ENCODE measurements at regions not wholly inside any gene's neighbourhood (a gene's known extent, or its start where the extent isn't known, plus 50 kb on each side); places are given as distances from the start of the nearest gene placed in this dataset.

DNA sequence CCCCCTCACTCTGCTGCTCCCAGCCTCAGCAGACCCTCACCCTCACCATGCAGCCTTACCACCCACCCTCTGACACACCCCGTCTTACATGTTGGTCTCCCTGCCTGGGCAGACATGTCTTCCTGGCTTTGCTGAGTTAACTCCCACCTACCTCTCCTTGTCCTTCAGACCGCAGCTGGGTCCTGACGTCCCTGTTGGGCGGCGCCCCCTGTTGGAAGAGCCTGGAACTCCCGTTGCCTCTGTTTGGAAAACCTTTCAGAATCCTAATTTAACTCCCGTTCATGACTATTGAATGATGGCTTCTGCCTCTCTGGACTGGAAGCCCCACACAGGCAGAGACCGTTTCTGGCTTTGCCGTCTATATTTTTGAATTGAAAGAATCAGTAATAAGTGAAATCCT, 245.1 kb downstream of the MYLK4 start:
- DNase-seq (ENCODE audit: low read depth in 4 of 4, low spot score in 1 of 4) = no peak

DNA sequence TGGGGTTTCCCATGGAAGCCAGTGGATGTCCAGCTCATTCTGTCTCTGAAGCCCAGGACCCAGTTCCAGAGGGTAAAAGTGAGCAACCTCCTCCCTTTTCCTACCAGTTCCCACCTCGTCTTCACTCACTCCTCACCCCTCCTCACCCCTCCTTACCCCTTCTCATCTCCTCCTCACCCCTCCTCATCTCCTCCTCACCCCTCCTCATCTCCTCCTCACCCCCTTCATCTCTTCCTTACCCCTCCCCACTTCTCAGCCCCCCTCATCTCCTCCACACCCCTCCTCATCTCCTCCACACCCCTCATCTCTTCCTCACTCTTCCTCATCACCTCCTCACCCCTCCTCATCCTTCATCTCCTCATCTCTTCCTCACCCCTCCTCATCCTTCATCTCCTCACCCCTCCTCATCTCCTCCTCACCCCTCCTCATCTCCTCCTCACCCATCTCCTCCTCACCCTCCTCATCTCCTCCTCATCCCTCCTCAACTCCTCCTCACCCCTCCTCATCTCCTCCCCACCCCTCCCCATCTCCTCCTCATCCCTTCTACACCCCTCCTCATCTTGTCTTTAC, 246.1 kb downstream of the MYLK4 start:
- DNase-seq (ENCODE audit: low read depth in 4 of 4, low spot score in 1 of 4) = no peak

DNA sequence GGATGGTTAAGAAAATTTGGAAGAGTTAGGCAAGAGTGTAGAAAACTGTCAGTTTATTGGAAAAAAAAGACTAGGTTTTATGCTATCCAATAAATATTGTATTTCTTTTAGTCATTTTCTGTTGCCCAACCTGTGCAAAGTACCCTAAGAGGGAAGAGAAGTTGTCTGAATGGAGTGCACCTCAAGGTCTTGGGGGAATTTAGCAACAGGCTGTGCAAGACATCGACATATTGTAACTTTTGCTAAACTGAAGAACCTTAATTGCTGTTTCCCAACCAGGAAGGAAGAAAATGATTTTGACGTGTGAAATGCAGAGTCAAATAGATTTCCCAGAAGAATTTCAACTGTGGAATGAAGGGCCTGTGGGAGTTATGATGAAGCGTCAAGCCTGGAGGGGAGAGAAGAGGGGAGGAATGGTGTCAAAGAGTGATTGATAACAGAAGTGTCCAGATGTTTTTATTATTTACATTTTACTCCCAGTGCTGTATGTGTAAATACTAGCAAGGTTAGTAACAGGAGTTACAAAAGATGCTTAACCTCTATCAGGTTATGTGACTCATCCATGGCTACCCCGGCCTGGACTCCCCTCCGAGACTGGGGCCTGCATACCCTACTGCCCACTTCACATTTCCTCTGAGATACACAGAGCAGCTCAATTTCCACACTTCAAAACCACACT, 246.8 kb downstream of the MYLK4 start:
- no peak for DNase-seq (ENCODE audit: low read depth in 4 of 4, low spot score in 1 of 4)

DNA sequence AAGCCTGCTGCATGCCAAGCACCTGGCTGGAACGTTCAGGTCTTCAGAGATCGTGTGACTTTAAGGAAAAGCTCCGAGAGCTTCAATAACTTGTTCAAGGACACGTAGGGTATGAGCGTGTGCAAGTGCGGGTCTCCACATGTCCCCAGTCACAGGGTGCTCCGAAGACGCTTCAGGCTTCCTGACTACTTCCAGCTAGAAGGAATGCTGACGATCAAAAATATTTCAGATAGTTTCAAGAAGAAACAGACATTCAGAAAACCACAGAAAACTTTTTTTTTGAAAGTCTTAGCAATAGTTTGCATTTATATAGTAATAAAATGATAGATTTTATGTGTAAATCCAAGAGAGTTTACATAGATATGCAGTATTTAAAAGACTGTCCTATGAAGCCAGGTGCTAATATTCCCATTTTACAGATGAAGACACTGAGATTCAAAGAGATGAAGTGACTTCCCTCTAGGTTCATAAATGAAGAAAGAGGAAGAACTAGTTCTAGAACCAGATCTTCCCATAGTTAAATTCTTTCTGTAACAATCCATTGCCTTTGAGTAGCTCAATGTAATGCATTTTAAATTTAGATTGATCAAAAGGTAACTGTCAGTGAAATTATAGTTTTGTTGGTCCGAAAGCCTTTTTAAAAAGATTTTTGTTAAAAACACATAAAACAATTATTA, 247.6 kb downstream of the MYLK4 start:
- DNase-seq (ENCODE audit: low read depth in 4 of 4, low spot score in 1 of 4) = no peak

DNA sequence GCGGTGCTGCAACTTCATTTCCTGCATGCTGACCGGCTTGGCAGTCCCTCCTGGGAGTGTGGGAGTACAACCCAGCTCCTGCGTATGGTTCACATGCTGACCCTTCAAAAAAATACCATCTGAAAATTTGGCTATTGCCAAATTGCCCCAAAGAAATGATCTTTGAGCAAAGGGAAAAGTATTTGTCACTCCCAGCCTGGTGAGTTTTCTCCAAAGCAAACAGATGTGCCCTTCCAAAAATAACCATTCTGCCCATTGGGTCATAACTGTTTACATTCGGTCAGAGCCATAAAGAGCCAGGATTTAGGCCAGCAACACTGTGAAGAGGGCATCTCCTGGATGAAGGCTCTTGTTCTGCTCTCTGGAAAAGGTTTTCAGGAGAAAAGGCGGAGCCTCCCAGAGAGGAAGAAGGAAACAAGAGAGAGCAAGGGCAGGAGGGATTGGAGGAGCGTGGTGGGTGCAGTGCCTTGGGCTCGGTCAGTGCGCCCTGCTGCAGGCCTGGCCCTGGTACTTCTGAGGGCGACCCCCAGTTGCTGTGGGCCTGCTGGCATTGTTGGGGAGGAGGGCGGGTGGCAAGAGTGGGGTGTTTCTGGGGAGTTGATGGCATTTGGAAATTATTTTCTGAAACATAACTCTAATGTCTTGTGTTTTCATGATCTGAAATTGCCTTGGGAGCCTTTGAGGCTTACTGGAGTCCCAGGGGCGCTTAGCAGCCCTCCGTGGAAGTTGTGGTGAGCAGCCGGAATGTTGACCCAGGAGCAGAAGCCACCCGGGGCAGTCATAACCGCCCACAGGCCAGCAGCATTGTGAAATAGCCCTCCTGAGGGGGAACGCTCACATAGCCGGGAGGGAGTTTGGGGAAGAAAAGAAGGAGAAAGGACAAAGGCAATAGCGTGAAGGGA, 248.4 kb downstream of the MYLK4 start:
- DNase-seq (ENCODE audit: low read depth in 4 of 4, low spot score in 1 of 4) = no peak

DNA sequence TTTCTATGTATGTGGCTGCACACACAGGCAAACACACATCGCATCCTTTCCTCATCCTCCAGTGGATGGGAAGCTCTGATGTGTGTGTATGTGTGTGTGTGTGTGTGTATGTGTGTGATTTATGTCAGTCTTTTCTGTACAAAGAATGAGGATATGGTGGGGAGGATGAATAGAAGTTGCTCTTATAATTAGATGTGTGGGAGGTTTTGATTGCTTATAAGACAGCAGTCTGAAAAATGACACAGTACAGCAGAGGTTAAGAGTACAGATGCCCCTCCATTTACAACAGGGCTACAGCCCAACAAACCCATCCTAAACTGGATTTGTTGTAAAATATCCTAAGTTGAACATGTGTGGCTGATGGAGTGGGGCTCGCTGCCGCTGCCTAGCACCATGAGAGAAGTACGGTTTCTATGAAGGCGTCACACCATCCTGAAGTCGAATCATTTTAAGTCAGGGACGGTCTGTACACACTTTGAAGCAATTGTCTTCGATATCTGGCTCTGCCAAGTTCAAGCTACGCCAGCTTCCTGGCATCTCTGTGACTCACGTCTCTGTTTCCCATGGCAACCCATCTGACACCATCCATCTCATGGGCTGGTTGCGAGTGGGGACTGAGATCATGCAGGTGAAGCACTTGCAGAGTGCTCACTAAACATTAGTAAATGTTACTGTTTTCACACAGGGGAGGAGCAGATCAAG, 252.6 kb downstream of the MYLK4 start:
- DNase-seq (ENCODE audit: low read depth in 4 of 4, low spot score in 1 of 4) = no peak

DNA sequence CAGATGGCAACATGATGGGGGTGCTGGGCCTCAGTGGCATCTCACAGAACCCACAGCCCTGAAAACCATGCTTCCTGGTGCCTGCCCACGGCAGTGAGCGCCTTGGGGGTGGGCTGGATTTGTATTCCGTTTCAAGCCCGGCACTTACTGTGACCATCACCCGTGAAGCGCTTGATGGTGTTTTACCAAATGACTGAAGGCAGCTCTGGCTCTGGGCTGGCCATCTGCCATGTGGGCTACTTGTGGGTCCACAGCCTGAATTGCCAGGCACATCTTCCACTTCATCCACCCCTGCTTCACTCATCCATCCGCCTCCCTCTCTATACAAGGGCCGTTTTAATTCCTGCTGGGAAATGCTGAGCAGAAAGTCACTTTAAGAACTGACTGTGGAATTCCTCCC, 250.9 kb upstream of the GMDS start:
- no peak for DNase-seq (ENCODE audit: low read depth in 4 of 4, low spot score in 1 of 4)

DNA sequence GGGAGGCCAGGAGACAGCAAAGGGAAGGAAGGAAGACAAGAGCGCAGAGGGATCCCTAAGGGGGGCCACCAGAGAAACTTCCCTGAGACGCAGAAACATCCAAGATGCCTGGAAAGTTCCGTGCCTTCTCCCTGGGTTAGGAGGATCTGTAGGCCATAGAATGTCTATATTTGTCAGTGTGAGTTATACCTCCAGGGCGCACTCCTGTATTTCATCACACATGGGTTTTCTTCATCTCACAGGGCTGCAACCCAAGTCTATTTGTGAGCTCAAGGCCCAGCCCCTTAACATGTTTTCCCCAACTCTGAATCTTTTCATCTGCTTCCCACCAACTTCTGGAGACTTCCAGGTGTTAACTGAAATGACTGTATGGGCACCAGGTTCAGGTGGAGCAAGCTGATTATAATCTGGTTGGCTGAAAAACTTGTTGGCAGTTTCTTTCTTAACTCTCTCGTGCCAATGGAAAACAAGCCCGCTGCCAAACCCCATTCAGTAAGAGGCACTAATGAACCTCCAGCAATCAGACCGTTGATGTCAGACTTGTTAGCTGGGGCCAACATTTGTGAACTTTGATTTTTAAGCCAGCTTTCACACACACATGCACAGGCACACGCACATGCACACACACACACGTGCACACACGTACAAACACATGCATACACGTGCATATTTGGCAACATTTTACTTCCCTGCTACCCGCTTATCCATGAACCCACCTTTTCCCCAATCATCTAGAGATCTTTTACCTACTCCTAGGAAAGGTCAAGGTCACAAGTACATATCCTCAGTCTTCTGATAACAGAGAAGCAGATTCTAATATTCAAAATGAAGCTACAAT, 247.5 kb upstream of the GMDS start:
- no peak for DNase-seq (ENCODE audit: low read depth in 4 of 4, low spot score in 1 of 4)

DNA sequence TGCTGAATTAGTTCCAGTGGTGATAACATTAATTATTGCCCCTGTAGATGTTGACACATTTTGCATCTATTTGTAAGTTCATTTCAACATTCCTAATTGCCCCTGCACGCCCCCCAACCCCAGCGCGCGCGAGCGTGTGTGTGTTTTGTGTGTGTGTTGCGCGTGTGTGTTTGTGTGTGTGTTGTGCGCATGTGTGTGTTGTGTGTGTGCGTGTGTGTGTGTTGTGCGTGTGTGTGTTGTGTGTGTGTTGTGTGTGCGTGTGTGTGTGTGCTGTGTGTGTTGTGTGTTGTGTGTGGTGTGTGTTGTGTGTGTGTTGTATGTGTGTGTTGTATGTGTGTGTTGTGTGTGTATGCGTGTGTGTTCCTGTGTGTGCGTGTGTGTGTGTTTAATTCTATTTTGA, 245.7 kb upstream of the GMDS start:
- DNase-seq (ENCODE audit: low read depth in 4 of 4, low spot score in 1 of 4) = no peak

DNA sequence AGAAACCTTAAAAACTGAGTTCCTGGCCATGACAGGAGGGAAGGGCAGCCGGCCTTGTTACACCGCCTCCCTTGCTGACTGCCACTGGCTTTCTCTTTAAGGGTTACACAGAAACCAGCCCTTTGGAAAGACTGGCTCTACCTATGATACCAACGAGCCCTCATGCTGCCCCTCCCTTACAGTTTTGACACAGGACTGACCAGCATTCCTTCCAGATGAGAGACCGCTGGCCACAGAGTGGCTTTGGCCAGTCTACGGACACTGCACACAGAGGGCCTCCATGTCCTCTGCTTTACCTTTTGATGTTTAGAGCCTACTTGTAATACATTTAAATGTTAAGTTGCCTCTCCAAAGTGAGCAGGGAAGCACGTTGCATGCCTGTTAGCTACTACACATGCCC, 243.2 kb upstream of the GMDS start:
- DNase-seq (ENCODE audit: low read depth in 4 of 4, low spot score in 1 of 4) = no peak

DNA sequence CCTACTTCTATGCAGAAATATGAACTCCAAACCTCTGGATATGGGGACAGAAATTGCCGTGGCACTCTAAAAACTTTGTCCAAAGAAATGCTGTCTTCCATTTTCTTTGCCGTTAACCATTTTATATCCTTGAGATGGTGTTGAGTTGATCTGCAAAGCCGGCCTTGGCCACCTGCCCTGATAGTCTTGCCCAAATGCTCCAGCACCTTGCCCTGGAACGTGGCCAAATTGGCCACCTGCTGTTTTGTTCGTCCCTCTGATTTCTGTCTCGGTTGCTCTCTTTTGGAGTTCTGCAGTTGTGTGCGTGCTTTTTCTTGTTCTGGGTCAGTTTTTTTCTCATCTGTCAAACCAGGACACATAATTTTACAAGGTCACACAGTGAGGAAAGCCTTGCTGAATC, 239.7 kb upstream of the GMDS start:
- DNase-seq (ENCODE audit: low read depth in 4 of 4, low spot score in 1 of 4) = no peak

DNA sequence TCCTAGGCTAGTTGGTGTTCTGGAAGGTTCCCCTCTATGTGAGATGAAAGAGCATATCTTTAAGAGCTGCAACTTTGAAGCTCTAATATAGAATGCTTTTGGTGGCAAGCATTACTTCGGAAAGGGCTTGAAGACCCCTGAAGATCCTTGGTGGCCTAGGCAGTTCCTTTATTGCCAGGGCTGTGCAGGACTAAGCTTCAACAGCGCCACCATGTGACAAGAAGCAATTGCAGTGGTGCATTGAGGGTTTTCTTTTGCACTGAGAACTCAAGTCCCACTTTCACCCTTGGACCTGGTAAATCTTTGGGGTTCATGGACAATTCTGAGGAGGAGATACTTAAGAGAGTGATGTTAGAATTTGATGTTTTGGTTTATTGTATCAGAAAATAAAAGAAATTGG, 237.4 kb upstream of the GMDS start:
- no peak for DNase-seq (ENCODE audit: low read depth in 4 of 4, low spot score in 1 of 4)

DNA sequence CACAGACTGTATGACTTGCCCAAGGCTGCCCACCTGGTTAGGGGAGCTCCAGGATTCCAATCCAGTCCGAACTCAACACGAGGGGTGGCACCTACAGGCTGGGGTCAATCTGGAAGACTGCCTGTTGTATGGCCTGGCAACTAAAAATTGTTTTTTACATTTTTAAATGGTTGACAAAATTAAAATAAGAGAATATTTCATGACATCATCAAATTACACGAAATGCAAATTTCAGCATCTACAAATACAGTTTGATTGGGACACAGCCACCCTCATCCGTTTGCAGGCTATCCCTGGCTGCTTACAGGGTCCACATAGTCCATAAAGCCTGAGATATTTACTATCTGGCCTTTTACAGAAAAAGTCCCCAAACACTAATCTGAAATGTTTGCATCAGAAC, 235.9 kb upstream of the GMDS start:
- DNase-seq (ENCODE audit: low read depth in 4 of 4, low spot score in 1 of 4) = no peak

DNA sequence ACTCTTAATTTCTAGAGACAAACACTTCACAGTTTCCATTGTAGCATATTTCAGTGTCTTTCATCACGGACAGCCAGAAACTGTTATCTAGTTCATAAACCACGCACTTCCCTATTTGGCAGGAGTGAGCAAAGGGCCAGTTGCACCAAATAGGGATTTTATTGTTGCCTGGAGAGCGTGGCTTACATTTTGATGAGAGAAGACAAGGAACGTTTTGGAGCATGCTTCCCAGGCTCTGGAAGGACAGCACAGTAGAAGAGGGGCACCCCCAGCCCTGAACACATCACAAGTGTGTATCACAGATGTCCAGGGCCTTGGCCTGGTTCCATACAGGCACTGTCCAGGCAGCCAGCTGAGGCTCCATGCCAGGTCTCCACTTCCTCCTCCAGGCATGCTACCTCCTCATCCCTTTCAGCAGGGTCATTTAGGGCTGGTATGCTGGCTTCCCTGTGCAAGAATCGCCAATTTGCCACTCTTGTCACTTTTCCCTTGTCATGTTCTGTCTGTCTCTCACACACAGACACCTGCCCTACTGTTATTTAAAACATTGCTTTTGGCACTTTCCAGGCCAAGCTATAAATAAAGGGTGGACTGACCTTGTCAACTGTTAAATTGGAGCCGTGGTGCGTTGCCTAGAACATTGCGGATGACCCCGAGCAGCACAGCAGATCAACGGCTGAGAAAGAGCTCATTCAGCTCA, 235.0 kb upstream of the GMDS start:
- DNase-seq (ENCODE audit: low read depth in 4 of 4, low spot score in 1 of 4) = no peak

DNA sequence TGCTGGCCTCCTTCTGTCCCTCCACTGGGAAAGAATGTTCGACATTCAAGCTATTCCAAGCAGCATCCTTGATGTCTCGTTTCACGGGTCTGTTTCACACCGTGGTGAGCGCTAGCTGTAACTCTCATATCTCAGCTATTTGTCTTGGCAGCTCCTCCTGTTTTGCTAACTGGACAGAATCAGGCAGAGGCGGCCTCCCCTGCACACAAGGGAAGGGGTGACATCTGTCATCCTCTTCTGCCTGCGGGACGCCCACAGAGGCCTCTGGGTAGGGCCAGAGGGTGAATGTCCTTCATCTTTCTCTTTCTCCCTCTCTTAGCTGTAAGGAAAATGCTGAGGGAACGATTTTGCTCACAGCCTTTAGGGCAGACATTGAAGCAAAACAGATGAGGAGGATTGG, 232.8 kb upstream of the GMDS start:
- DNase-seq (ENCODE audit: low read depth in 4 of 4, low spot score in 1 of 4) = no peak

DNA sequence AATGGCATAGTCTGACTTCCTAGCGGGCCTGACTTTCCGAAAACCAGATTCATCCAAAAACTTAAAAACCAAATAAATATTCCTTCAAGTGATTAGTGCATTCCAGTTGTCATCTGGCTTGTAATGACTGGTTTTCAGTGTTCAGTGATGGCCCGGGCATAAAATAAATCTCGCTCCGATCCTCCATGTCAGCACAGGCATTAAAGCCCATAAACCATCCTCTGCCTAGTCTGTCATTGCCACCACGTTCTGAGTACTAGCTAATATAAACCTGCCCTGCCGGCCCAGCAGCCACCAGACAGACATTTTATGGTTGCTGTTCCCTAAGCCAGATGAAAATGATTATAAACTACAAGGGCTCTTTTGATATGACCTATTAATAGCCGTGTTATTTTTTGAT, 232.3 kb upstream of the GMDS start:
- DNase-seq (ENCODE audit: low read depth in 4 of 4, low spot score in 1 of 4) = no peak

DNA sequence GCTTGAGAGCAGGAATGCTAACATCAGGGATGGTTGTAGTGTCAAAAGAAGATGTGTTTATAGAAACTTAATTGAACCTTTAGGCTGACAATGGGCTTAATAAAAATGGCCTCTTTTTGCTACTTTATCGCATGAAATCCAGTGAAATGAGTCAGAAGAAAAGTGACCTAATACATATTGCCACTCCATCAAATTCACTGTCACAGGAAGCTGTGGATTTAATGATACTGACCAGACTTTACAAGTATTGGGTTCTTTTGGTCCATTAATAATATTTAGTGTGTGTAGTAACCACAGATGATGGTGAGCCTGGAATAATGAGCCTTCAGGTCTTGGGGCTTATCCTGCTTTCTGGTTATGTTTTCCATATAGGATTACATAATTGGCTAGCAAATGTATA, 231.8 kb upstream of the GMDS start:
- DNase-seq (ENCODE audit: low read depth in 4 of 4, low spot score in 1 of 4) = no peak

DNA sequence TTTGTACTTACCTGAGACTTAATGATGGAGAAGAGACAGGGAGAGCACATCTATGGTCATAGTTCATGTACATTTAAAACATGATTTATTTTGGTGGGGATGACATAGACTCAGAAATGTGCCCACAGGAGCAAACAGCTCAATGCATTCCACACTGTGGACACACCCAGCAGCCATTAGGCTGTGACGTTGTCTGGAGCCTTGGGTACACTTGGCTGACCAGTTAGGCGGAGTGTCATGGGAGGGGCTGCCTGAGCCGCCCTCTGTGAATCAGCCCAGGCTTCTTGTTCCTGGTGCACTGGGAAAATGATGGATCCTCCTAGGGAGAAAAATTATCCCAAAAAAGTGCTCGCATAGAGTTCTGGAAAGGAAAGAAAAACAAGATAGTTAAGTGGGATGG, 231.0 kb upstream of the GMDS start:
- no peak for DNase-seq (ENCODE audit: low read depth in 4 of 4, low spot score in 1 of 4)

DNA sequence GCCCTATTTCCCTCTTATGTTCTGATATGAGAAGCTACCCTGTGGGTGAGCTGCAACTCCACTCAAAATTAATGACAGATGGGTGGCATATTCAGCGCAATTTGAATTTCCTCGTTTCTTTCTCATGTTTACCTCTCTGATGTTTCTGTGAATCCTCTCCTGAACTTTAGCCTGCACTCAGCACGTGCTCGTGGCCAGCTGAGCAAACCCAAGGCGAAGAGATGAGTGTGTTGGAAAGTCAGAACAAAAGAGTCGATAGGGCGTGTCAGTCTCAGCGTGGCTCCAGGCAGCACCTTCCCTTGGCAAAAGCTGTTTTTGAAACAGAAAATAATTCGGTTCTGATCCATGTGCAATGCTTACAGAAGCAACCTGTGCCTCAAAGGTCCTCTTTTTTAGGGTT, 226.1 kb upstream of the GMDS start:
- no peak for DNase-seq (ENCODE audit: low read depth in 4 of 4, low spot score in 1 of 4)

DNA sequence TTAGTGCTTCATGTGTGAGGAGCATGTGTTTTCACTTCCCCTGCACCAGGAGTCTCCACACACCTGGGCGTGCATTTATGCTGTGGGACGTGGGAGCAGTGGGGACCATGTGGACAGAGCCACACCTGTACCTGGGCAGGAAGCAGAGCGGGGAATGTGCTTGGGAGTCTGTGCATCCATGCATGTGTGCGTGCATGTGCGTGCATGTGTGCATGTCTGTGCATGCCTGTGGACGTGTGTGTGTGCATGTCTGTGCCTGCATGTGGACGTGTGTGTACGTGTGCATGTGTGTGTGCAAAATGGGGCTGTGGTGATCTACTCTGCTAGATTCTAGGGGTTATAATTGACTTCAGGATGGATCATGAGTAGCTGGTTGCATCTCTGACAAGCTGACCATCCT, 224.0 kb upstream of the GMDS start:
- no peak for DNase-seq (ENCODE audit: low read depth in 4 of 4, low spot score in 1 of 4)
